Skeletal muscle cell (primary cell): ENCODE measurements at regions not wholly inside any gene's neighbourhood (a gene's known extent, or its start where the extent isn't known, plus 50 kb on each side); places are given as distances from the start of the nearest gene placed in this dataset.
"Not testable (repeated sequence)": the region's sequence is repeated elsewhere in the genome, so short reads cannot be mapped to it uniquely, and the experiment has no call there.

Experiments used
- DNase-seq: peaks from one replicate; pipeline ENCODE4 v3.0.0-alpha.2; 2010; ENCODE audit warnings: low read depth
- H3K4me3 ChIP-seq: 2 replicates; pipeline ENCODE4 v1.5.1; 2011; ENCODE audit warnings: low read depth, mild to moderate bottlenecking, control low read depth, low read length, moderate library complexity

DNA sequence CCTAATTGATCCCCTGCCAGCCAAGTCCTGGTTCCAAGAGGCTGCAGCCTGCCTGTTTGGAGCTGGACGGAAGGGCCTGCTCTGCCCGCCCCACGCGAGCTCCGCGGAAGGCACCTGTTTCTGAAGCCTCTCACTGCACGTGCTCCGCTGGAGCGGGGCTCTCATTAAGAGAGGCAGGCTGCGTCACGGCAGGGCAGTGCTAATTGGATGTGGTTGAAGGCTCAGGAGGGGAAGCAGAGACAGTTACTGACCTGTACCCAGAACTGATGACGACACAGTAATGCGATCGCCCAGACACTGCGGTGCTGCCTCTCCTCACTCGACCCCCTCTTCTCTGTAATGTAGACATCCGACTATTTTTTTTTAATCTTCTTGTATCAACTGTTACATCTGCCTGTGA is 411.1 kb upstream of the MGMT start:
- H3K4me3 ChIP-seq = no peak overlapping the region
- DNase-seq = no peak

DNA sequence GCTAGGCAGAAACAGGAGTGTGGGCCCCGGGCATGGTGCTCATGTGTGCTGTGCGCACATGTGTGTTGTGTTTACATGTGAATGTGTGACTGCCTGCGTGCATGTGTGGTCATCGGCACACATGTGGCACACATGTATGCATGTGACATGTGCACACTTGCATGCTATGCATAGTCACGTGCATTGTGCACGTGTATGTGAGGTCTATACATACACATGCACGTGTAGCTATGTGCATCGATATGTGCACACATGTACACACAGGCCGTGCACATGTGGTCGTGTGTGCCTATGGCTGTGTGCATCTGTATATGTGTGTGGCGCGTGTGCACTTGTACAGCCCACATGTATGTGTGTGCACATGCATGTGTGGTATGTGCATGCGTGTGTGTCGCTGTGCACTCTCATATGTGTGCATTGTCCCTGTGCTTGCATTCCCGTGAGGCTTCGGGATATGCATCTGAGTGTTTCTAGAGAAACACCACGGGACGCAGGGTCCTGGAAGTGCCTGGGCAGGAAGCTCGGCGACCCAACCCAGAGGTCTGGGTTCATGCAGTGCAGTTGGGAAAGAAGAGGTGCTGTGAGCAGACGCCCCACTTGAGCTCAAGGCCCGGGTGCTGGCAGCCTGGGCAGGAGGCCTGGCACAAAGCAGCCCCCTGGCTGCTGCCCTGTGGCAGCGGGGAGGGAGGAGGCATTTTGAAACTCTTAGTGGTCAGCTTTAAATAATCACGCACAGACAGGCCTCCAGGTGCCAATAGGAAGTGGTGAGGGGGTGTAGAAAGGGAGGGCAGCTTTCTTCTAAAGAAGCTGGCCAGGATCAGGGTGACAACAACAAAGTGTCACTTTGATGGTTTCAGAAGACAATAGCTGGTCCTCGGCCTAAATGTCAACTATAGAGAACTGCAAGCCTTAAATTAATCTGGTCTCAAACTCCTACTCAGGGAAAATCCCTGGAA is 410.0 kb upstream of the MGMT start:
- no peak for DNase-seq
- H3K4me3 ChIP-seq = no peak overlapping the region

DNA sequence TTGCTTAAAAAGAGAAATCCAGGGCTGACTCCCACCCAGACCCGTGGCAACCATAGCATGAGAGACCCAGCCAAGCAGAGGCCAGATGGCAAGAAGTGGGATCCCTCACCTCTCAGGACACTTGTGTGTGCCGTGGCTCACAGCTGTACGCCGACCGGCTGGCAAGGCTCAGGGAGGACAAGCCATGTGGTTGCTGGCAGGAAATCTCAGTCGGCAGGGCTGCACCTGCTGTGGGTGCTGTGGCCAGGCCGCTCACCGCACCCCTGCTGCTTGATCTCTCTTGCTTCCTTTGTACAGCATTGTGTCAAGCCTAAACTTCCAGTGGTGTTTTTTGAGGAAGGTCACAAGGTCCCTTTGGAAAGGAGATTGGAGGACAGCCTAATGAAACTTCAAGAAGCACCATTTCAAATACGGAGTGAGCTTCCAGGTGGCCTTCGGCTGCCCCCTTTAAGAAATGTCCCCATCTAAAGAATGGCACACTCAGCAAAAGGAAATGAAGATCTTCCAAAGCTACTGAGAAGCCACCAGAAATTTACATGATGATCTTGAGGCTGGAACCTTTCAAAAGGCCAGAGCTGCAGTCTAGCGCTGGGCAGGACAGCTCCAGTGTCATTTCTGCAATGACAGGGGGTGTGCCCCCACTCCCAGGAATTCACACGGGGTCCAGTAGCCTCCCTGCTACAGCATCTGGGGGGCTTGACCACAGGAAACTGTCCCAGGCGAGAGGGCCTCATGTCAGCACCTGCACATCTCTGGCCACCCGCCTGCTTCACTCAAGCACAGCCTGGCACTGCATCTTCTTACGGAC is 409.0 kb upstream of the MGMT start:
- DNase-seq = peak; percentile 26
- H3K4me3 ChIP-seq = no peak overlapping the region

DNA sequence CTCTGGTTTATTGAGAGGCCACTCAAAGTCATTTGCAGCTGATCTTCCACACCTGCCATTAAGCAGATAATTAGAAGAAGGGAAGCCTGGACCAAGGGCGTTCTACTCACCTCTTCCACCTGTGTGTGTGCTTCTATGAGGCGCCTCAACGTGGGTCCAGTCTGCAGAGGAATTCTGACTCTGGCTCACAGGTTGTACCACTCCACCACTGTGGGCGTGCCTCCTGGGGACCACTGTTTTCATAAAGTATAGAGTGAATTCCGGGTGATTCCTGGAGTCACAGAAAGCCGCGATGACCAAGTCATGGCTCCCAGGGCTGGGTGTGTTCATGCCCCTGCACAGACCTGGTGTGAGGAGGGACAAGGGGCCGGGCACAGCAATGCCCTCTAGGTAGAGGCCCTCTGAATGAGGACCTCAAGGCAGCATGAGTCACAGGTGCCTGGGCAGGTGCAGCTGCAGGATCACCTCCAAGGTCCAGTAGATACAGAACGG is 408.3 kb upstream of the MGMT start:
- DNase-seq = no peak
- H3K4me3 ChIP-seq = no peak overlapping the region

DNA sequence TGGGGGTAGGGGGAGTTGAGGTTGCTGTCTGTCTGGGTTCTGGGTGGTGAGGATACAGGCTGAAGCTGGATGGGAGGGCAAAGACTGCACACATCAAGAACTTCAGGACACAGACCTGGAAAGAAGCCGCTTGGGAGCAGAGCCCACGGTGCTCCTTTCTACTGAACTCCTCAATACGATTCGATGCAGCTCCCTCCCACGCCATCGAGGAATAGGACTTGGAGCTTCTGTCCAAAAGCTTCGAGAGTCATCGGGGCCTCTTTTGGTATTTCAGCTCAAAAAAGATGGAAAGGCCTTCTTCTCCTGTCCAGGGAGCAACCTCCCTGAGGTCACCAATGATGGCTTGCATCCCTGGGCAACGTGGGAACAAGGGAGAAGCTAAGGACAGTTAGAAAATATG is 407.1 kb upstream of the MGMT start:
- no peak overlapping the region for H3K4me3 ChIP-seq
- no peak for DNase-seq

DNA sequence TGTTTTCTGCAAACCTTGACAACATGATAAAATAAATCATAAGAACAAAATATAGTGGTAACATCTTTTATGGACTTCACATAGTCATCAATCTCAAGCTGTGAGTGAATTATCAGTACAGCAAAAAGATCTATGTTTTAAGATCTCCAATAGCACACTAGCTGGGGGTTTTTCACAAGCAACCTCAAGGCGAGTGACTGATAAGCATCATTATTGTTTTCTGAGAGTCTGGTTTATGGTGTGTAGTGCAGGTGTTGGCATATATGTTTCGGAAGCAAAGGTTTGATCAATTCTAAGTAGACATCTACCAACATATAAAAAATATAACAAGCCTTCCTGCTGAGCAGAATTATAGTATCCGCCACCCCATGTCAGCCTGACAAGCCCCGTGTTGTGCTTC is 403.8 kb upstream of the MGMT start:
- DNase-seq = no peak
- H3K4me3 ChIP-seq = no peak overlapping the region

DNA sequence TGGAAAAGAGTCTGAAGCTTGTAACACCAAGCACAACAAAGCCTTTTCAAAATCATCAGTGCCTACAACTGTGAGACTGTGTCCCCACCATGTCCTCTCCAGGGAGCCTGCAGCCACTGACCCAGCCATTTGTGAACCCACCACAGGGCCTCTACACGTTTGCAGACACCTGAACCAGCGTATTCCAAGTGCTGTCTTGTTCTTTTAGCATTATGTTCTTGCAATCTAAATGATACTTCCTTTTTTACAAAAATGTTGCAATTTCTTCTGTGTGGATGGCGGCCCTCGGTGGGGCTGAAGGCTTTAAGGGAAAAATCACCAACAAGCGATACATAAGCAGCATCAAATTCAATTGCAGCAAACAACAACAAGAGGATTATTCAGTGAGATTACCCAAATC is 403.2 kb upstream of the MGMT start:
- DNase-seq = no peak
- no peak overlapping the region for H3K4me3 ChIP-seq

DNA sequence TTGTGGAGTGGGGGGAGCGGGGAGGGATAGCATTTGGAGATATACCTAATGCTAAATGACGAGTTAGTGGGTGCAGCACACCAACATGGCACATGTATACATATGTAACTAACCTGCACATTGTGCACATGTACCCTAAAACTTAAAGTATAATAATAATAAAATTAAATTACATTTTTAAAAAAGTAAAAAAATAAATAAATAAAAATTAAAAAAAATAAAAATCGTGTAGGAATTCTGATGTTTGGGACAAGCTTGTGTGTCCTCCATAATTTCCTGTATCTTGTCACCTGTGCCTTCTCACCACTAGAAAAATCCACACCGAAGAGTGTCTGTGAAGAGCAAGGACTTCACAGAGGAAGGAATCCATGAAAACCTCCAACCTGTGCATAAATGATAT is 400.5 kb upstream of the MGMT start:
- DNase-seq, H3K4me3 ChIP-seq: not testable (repeated sequence)

DNA sequence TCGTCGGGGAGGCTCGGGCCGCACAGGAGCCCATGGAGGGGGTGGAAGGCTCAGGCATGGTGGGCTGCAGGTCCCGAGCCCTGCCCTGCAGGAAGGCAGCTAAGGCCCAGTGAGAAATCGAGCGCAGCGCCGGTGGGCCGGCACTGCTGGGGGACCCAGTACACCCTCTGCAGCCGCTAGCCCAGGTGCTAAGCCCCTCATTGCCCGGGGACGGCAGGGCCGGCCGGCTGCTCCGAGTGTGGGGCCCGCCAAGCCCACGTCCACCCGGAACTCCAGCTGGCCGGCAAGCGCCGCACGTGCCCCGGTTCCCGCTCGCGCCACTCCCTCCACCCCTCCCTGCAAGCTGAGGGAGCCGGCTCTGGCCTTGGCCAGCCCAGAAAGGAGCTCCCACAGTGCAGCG is 395.6 kb upstream of the MGMT start:
- not testable (repeated sequence) for DNase-seq, H3K4me3 ChIP-seq

DNA sequence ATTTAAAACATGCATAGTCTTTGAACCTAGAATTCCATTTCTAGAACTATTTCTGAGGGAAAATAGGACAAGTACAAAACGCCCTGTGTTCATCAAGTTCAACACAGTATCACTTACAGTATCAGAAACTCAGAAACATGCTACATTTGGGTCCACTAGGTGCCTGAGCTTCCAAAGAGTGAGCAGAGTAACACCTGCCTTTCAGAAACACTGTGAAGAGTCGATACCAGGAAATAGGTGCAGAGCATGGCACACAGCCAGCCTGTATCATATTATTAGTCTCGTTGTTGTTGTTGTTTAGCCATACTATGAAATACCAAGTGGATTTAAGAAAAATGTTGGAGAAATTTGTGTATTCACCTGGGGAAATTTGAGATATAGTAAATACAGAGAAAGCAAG is 392.1 kb upstream of the MGMT start:
- DNase-seq = no peak

DNA sequence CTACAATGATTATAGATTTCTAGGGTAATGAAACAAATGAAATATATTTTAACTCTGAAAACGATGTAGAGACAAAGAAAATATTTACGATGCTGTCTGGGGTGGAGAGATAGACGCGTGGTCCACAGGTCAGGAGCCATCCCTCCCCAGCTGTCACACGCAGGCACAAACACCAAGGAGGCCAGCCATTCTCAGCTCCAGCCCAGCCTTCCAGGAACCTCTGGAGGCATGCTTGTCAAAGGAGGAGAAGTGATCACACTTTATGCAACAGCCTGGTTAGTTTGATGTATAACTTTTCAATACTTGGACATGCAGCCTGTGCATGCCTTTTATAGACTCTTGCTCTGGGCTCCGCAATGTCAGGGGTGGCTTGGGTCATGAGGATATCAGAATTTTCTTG is 391.5 kb upstream of the MGMT start:
- H3K4me3 ChIP-seq = no peak overlapping the region
- DNase-seq = no peak

More for the DNA sequence above, 392.1 kb upstream of the MGMT start:
- H3K4me3 ChIP-seq = no peak overlapping the region

DNA sequence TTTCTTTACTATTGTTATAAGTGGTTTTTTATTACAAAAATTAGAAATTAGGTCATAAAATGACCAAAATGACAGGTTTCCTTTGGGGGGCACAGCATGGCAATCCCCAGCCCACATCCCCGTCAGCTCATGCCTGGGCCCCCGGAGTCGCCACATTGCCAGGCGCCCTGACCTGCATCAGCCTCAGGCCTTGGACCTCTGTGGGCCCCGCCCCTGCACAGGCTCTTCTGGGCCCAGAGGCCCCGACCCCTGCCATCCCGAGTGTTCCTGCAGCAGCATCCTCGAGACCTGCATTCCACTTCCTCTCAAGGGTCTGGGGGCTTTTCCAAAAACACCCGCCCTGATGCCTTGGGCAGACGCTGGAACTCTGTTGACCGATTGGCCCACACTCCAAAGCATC is 391.1 kb upstream of the MGMT start:
- no peak overlapping the region for H3K4me3 ChIP-seq
- DNase-seq = no peak

DNA sequence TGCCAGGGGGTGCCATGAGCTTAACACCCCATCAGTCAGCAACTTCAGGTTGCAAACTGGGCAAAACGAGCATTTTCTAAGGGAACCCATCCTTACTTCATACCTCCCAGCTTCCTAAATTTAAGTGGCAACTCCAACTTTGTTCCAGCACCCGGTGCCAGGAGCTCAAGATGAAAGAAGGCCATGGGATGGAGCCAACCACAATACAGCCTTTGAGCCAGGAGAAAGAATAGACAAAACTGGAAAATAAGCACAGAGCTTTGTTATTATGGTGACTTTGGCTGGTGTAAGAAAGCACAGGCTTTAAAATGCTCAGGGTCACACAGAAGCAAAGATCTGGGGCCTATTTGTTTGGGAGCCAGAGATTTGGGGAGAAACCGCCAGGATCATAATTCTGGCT is 388.7 kb upstream of the MGMT start:
- DNase-seq = no peak
- no peak overlapping the region for H3K4me3 ChIP-seq

DNA sequence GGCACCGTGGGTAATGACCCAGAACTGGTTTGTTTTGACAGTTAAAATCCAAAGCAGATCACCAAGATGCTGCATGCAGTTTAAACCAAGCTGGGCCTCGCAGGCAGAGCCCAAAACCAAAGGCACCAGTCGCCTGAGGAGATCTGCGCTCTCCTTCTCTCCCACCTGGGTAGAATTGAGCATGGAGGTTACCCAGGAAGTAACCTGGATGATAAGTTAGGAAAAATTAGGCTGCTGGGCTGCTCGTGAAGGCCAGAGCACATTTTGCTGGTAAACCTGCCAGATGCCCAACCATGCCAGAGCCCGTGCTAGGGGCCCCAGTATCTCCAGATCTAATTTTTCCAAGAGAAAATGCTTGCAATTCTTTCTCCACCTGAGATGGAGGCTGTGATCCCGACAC is 388.3 kb upstream of the MGMT start:
- no peak for DNase-seq
- no peak overlapping the region for H3K4me3 ChIP-seq

DNA sequence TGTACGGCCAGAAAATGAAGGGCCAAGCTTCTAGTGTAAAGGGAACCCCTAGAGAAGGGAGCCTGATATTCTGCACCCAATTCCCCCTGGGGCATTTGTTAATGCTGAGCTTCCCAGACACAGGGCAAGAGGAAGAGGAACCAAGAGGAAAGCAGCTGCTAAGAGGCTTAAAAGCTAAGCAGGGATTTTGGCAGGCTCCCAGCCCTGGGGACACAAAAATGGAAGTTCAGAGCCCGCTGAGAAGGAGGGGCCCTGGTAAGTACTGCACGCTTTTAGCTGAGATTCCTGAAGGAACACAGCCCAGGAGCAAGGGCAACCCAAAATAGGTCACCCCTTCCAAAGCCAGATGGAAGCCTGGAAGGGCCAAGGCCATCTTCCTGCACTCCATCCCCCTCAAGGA is 387.3 kb upstream of the MGMT start:
- no peak for DNase-seq

DNA sequence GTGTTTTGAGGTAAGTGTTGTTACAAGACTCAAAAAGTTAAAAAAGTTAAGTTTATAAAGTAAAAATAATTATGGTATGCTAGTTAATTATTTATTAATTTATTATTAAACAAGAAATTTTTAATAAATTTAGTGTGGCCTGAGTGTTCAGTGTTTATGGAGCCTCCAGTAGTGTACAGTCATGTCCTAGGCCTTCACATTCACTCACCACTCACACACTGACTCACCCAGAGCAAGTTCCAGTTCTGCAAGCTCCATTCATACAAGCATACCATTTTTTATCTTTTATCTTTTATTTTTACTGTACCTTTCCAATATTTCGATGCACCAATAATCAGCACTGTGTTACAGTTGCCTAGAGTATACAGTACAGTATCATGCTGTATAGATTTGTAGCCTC is 381.2 kb upstream of the MGMT start:
- no peak overlapping the region for H3K4me3 ChIP-seq
- no peak for DNase-seq

More for the DNA sequence above, 387.3 kb upstream of the MGMT start:
- H3K4me3 ChIP-seq = no peak overlapping the region

DNA sequence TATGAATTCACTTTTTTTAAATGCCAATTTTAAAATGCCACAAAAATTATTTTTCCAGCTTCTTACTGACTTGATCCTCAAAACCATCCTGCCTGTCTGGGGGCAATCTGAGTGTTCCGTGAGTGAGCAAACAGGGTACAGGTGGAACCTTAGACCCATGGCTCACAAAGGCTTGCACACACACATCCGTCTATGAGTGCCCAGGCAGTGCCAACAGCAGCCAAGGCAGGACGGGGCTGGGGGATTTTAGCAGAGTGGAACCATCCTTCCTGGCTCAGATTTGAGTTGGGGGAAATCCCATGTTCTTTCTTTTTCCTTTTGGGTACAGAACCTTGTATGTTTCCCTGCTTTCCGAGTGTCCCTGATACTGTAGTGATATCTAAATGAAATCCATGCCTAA is 377.7 kb upstream of the MGMT start:
- H3K4me3 ChIP-seq = no peak overlapping the region
- no peak for DNase-seq

DNA sequence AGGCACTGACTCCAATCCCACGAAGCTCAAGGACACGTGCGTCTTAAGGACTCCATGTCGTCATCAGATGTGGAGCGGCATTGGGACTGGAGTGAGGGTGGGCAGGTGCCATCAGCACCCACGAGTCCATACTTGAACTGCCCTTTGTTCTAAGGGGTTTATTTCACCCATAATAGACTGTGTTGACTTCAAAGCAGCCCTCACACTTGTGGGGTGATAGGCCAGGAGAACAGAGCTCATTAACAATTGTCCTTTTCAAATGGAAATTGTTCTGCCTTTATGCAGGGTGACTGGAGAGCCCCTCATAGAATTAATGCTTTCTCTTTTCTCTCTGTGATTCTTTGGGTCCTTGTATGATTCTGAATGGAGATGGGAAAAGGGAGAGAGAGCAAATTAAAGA is 376.9 kb upstream of the MGMT start:
- no peak for DNase-seq

DNA sequence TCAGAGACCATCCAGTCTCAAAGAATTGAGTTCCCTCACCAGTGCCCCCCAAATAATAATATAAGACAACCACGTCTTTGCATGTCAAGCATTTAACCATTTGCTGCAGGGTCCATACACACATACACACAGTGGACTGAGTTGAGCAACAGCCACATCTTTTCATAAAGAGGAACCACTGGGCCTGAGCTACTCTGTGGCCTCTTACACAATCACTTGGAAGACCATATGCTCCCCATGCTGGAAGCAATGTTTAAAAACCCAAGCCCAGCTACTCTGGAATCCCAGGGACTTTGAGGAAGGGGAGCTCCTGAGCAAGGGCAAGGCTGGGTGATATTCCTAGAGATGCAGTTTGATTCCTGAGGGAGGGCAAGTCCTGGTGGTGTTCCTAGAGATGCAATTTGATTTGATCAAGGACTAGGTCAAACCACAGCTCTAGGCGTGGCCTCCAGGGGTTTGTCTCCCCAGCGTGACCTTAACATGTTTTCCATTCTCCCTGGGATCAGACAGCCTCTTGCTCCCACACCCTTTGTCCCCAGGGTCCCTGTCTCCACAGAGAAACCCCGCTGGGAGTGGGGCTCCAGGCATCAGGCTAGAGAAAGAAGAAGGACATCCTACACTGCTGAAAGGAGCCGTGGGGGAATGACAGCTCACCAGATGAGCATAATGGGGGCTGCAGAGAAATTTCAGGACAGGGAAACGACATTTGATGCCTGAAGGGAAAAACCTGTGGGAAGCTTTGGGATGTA is 376.2 kb upstream of the MGMT start:
- DNase-seq = no peak
- H3K4me3 ChIP-seq = no peak overlapping the region

More for the DNA sequence above, 376.9 kb upstream of the MGMT start:
- no peak overlapping the region for H3K4me3 ChIP-seq

DNA sequence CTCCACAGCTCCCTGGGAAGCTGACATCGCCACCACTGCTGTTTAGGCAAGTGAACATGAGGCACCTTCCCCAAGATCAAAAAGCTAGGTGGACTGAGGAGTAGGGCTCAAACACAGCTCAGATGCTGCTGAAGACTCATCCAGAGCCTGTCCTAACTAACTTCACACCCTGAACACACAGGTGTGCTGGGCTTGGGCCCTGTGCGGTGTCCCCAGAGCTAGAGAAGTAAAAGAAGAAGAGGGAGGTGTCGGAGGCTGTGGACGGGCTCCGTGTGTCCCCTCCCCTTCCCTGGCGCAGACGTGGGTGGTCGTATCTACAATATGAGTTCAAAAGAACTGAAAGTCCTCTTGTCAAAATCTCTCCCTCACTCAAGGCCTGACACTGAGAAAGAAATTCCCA is 373.4 kb upstream of the MGMT start:
- DNase-seq = no peak
- no peak overlapping the region for H3K4me3 ChIP-seq
